Chondrocyte (in vitro differentiated cells): ENCODE measurements at regions not wholly inside any gene's neighbourhood (a gene's known extent, or its start where the extent isn't known, plus 50 kb on each side); places are given as distances from the start of the nearest gene placed in this dataset.

ENCODE experiments used
- DNase-seq: peaks from one replicate; pipeline ENCODE4 v3.0.0; 2021; ENCODE audit warnings: mixed read lengths, low spot score
- H3K27ac Mint-ChIP-seq: one replicate; pipeline ENCODE4 v1.8.0; 2021; ENCODE audit warnings: mild to moderate bottlenecking, moderate library complexity, mixed read lengths; ENCODE audit not compliant: unreplicated experiment
- H3K27me3 Mint-ChIP-seq: 2 replicates; pipeline ENCODE4 v1.8.0; 2021; ENCODE audit warnings: low read depth, mixed read lengths
- H3K36me3 Mint-ChIP-seq: 2 replicates; pipeline ENCODE4 v1.8.0; 2021; ENCODE audit warnings: low read depth, mixed read lengths
- H3K4me1 Mint-ChIP-seq: 2 replicates; pipeline ENCODE4 v1.8.0; 2021; ENCODE audit warnings: low read depth, mild to moderate bottlenecking, mixed read lengths
- H3K4me3 Mint-ChIP-seq: one replicate; pipeline ENCODE4 v1.8.0; 2021; ENCODE audit warnings: mild to moderate bottlenecking, moderate library complexity, mixed read lengths; ENCODE audit not compliant: unreplicated experiment
- H3K9me3 Mint-ChIP-seq: 2 replicates; pipeline ENCODE4 v1.8.0; 2021; ENCODE audit warnings: low read depth, mixed read lengths
- TF ChIP-seq, protein P1 (sequence below): fragments of 200-600 bp; sonication (generic); IDR thresholded peaks from 2 replicates; pipeline ENCODE4 v1.5.0; 2021; ENCODE audit warnings: antibody characterized with exemption, mild to moderate bottlenecking, moderate library complexity

DNA sequence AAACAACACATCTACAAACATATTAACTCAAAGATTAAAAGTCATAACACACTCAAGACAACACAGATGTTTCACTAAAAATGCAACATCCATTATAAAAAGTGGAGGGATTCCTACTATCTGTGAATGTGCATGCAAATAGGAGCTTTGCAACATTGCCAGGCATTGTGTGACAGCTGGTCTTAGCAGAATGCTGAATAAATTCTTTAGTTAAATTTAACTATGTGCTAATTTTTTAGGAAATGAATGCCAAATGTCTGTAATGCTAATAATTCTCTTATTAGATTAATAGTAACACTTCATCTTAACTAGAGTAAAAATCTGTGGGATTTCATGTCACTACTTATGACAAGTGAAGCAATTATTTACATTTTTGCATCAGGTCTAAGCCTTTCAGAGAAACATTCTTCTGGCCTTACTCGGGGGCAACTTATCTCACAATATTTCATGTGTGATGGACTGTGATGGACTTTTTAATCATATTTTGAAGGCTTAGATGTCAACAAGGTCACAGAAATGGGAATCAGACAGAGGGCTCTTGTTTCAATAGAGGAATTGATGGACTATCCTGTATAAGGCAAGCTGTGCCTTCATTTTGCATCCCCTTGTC is 524.6 kb upstream of the KCND2 start:
- TF ChIP-seq, protein P1, sequence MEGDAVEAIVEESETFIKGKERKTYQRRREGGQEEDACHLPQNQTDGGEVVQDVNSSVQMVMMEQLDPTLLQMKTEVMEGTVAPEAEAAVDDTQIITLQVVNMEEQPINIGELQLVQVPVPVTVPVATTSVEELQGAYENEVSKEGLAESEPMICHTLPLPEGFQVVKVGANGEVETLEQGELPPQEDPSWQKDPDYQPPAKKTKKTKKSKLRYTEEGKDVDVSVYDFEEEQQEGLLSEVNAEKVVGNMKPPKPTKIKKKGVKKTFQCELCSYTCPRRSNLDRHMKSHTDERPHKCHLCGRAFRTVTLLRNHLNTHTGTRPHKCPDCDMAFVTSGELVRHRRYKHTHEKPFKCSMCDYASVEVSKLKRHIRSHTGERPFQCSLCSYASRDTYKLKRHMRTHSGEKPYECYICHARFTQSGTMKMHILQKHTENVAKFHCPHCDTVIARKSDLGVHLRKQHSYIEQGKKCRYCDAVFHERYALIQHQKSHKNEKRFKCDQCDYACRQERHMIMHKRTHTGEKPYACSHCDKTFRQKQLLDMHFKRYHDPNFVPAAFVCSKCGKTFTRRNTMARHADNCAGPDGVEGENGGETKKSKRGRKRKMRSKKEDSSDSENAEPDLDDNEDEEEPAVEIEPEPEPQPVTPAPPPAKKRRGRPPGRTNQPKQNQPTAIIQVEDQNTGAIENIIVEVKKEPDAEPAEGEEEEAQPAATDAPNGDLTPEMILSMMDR: no peak
- H3K4me3 Mint-ChIP-seq: no peak overlapping the region
- no peaks in the 10 kb centered on the region for H3K36me3 Mint-ChIP-seq
- no peaks in the 10 kb centered on the region for H3K9me3 Mint-ChIP-seq
- H3K27me3 Mint-ChIP-seq: no peaks in the 10 kb centered on the region
- no peak overlapping the region for H3K27ac Mint-ChIP-seq
- DNase-seq: no peak
- no peaks in the 10 kb centered on the region for H3K4me1 Mint-ChIP-seq

- TF ChIP-seq, protein P1: no peak
- H3K27ac Mint-ChIP-seq: no peak overlapping the region
- DNase-seq: no peak
- no peaks in the 10 kb centered on the region for H3K36me3 Mint-ChIP-seq
- no peaks in the 10 kb centered on the region for H3K4me1 Mint-ChIP-seq
- H3K4me3 Mint-ChIP-seq: no peak overlapping the region
- H3K9me3 Mint-ChIP-seq: no peaks in the 10 kb centered on the region
- no peaks in the 10 kb centered on the region for H3K27me3 Mint-ChIP-seq
Measured at GRCh38 chr7:119748991-119749390, 524.0 kb upstream of the KCND2 start.

DNA sequence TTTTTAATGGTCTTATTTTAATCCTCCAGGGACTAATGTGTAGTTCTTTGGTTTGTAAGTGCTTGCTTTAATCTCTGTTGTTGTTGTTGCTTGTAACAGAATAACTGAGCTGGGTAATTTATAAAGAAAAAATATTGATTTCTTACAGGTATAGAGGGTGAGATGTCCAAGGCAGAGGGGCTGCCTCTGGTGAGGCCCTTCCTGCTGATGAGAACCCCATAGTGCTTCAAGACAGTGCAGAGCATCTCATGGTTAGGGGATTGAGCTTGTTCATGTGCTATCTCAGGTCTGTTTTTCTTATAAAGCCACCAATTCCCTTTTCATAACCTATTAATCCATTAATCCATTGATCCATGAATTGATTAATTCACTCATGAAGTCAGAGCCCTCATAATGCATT is 516.3 kb upstream of the KCND2 start:
- Mint-ChIP-seq H3K36me3 (no peaks in the 10 kb centered on the region), H3K27me3 (no peaks in the 10 kb centered on the region), H3K9me3 (no peaks in the 10 kb centered on the region), H3K27ac (no peak overlapping the region), H3K4me3 (no peak overlapping the region), H3K4me1 (no peaks in the 10 kb centered on the region)
- TF ChIP-seq, protein P1: no peak
- no peak for DNase-seq

DNA sequence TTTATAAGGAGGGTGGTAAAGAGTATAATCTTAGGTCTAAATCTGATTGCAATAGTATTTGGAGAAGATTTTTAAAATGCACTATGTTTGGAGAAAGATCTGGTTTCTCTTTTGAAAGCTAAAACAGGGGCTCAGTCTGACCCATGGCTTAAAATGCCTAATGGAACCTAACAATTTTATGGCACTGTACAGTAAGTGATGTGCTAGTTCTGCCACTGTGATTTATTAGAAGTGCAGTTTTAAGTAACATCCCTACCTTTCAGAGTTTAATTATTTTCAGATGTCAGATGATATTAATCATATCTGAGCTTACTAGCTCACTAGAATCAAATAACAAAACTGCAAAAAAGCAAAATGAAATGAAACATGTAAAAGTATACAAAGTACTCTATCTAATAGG is 514.7 kb upstream of the KCND2 start:
- DNase-seq: no peak
- Mint-ChIP-seq H3K27me3 (no peaks in the 10 kb centered on the region), H3K27ac (no peak overlapping the region), H3K4me3 (no peak overlapping the region), H3K36me3 (no peaks in the 10 kb centered on the region), H3K9me3 (no peaks in the 10 kb centered on the region), H3K4me1 (no peaks in the 10 kb centered on the region)
- TF ChIP-seq, protein P1: no peak

DNA sequence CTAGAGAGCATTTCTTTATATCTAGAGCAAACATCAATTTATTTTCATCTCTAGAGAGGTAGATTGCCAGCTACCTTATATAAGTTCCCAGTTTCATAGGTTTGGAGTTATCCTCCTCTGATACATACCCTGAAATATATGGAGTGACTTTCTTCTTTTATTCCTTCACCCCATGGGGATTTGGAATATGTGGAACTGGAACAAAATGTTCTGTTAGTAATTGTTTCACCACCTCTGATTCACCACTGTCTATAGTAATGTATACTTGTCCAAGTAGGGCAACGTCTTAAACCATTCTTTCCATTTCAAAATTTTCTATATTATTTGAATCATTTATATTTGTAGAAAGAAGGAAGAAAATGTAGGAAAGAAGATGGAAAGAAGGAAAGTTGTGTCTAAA is 511.2 kb upstream of the KCND2 start:
- TF ChIP-seq, protein P1: no peak
- DNase-seq: no peak
- Mint-ChIP-seq H3K27me3 (no peaks in the 10 kb centered on the region), H3K36me3 (no peaks in the 10 kb centered on the region), H3K4me1 (no peaks in the 10 kb centered on the region), H3K9me3 (no peaks in the 10 kb centered on the region), H3K27ac (no peak overlapping the region), H3K4me3 (no peak overlapping the region)
